ENCODE measurements at regions not wholly inside any gene's neighbourhood (a gene's known extent, or its start where the extent isn't known, plus 50 kb on each side); places are given as distances from the start of the nearest gene placed in this dataset.

- DNase-seq (ENCODE audit: low read depth, low spot score) (no peak), FAIRE-seq (peak; percentile 86), ATAC-seq (peak; percentile 77)
- Histone ChIP-seq H3K4me1 (ENCODE audit: control insufficient read depth, insufficient read depth, low read length) (peaks cover 4% of the 10 kb centered on the region; the same call in 1 of the 2 replicates), H2AFZ (ENCODE audit: control insufficient read depth, low read depth, low read length) (peak overlapping the region; percentile 59), H4K20me1 (ENCODE audit: control insufficient read depth, insufficient read depth) (no peaks in the 10 kb centered on the region), H3K9ac (ENCODE audit: control insufficient read depth, insufficient read depth, low read length) (no peak overlapping the region), H3K27me3 (replicated peaks in 1 of 2; ENCODE audit: control insufficient read depth in 2 of 2, insufficient read depth in 2 of 2, low read length in 1 of 2) (no peaks in the 10 kb centered on the region), H3K9me3 (replicated peaks; ENCODE audit: control insufficient read depth, insufficient read depth, low read length) (no peaks in the 10 kb centered on the region), H3K79me2 (ENCODE audit: control insufficient read depth, insufficient read depth, low read length) (no peaks in the 10 kb centered on the region), H3K4me3 (no peak overlapping the region), H3K36me3 (ENCODE audit: control insufficient read depth in 2 of 2, insufficient read depth in 2 of 2, low read length in 1 of 2) (no peaks in the 10 kb centered on the region), H3K4me2 (ENCODE audit: control insufficient read depth, insufficient read depth) (peak overlapping the region; percentile 4; the same call in 1 of the 2 replicates), H3K27ac (ENCODE audit: control insufficient read depth, insufficient read depth) (no peak overlapping the region)
- ChIA-PET RAD21 (ENCODE audit: unreplicated experiment) (interaction anchor here (1.0 kb wide), 2 partner anchors 54 to 68 kb away, joined by 3 to 4 read pairs; no protein-coding TSS in a partner anchor), SMC1A (ENCODE audit: uncharacterized antibody, unreplicated experiment) (interaction anchor here (0.7 to 1.5 kb wide), 8 partner anchors 8 to 125 kb away, joined by 3 to 6 read pairs (median 4); no protein-coding TSS in a partner anchor), POLR2A (no interaction called here), CTCF (interaction anchor here (0.6 to 1.5 kb wide), 7 partner anchors 9 to 716 kb away, joined by 3 to 6 read pairs (median 3); no protein-coding TSS in a partner anchor)
- WGBS (ENCODE audit: insufficient coverage, insufficient replicate concordance, low lambda C conversion rate, missing lambda C conversion rate), result 91% methylated on average over 1 of the region's 1 CpG
- no peak for TF ChIP-seq ASH2L (IDR thresholded peaks at IDR 0.05; ENCODE audit: borderline replicate concordance, low read depth)
- TF ChIP-seq MTA2 (IDR thresholded peaks at IDR 0.05; ENCODE audit: low read depth), result peak; percentile 68
- peak; percentile 71 for TF ChIP-seq ZNF24 (IDR thresholded peaks at IDR 0.05)
- peak; percentile 22 for TF ChIP-seq MEF2B (IDR thresholded peaks at IDR 0.05; ENCODE audit: partially characterized antibody, poor library complexity, severe bottlenecking)
- peak; percentile 70 for TF ChIP-seq NFYB (IDR thresholded peaks at IDR 0.05; ENCODE audit: insufficient read depth, low read depth, low read length)
- TF ChIP-seq BCL11A (IDR thresholded peaks at IDR 0.05; ENCODE audit: low read depth, low read length), result no peak
- TF ChIP-seq BHLHE40 (IDR thresholded peaks at IDR 0.05; ENCODE audit: borderline replicate concordance in 1 of 2, low read depth in 2 of 2, low read length in 1 of 2), result peak in 1 of 2 experiments; percentile 66; a peak in 2 of 4 replicates
- in situ Hi-C loops (cut with MboI), result no loop called here
- intact Hi-C loops (cut with micrococcal nuclease; ENCODE audit: unreplicated experiment), result loop anchor here (2.0 kb wide), 1 partner anchor 55 kb away; no protein-coding TSS in a partner anchor
- BruUV-seq (replicated peaks), result no TSS peak
Observed at GRCh38 chr5:93675460-93676450, 65.6 kb downstream of the POU5F2 start.

Data from GM12878 (cell line).